ENCODE measurements at regions not wholly inside any gene's neighbourhood (a gene's known extent, or its start where the extent isn't known, plus 50 kb on each side); places are given as distances from the start of the nearest gene placed in this dataset.

GRCh38 chr1:173103006-173103405, 52.3 kb upstream of the TNFSF18 start:
- no peak overlapping the region for H3K4me3 Mint-ChIP-seq
- H3K4me1 Mint-ChIP-seq: no peaks in the 10 kb centered on the region
- no peaks in the 10 kb centered on the region for H3K9me3 ChIP-seq (ENCODE audit: control insufficient read depth, low read length, poor library complexity, severe bottlenecking)
- no peak overlapping the region for H3K27ac Mint-ChIP-seq
- no peaks in the 10 kb centered on the region for H3K27me3 Mint-ChIP-seq
- DNase-seq (no peak), ATAC-seq (no peak)
- no peaks in the 10 kb centered on the region for H3K36me3 Mint-ChIP-seq (ENCODE audit: low read depth)

- no peak for DNase-seq
- no peak overlapping the region for H3K4me3 Mint-ChIP-seq
- no peaks in the 10 kb centered on the region for H3K4me1 Mint-ChIP-seq
- no peak overlapping the region for H3K27ac Mint-ChIP-seq
- no peaks in the 10 kb centered on the region for H3K36me3 Mint-ChIP-seq (ENCODE audit: low read depth)
- ATAC-seq: no peak
- no peaks in the 10 kb centered on the region for H3K27me3 Mint-ChIP-seq
- H3K9me3 ChIP-seq (ENCODE audit: control insufficient read depth, low read length, poor library complexity, severe bottlenecking): no peaks in the 10 kb centered on the region
Observed at GRCh38 chr1:173101589-173101988, 50.8 kb upstream of the TNFSF18 start.

- no peaks in the 10 kb centered on the region for H3K9me3 ChIP-seq (ENCODE audit: control insufficient read depth, low read length, poor library complexity, severe bottlenecking)
- H3K36me3 Mint-ChIP-seq (ENCODE audit: low read depth): no peaks in the 10 kb centered on the region
- no peak for DNase-seq
- no peaks in the 10 kb centered on the region for H3K4me1 Mint-ChIP-seq
- H3K4me3 Mint-ChIP-seq: no peak overlapping the region
- H3K27me3 Mint-ChIP-seq: no peaks in the 10 kb centered on the region
- H3K27ac Mint-ChIP-seq: no peak overlapping the region
- no peak for ATAC-seq
Observed at GRCh38 chr1:173100476-173101107, 49.9 kb upstream of the TNFSF18 start.

Data from T-helper 17 cell (primary cell).